Fibroblast of pulmonary artery (primary cell): ENCODE measurements at regions not wholly inside any gene's neighbourhood (a gene's known extent, or its start where the extent isn't known, plus 50 kb on each side); places are given as distances from the start of the nearest gene placed in this dataset.

Experiments used
- DNase-seq: peaks from one replicate; pipeline ENCODE4 v3.0.0-alpha.2; 2010; ENCODE audit warnings: low read depth
- H3K4me3 ChIP-seq: replicated peaks from 2 replicates; pipeline ENCODE4 v1.5.1; 2011; ENCODE audit warnings: low read depth, mild to moderate bottlenecking, control low read depth, low read length, moderate library complexity
- TF ChIP-seq, protein P1 (sequence below): IDR thresholded peaks from 2 replicates; pipeline ENCODE4 v1.5.1; 2011; ENCODE audit warnings: mild to moderate bottlenecking, control low read depth, low read length, inconsistent platforms; ENCODE audit errors: missing control alignments

DNA sequence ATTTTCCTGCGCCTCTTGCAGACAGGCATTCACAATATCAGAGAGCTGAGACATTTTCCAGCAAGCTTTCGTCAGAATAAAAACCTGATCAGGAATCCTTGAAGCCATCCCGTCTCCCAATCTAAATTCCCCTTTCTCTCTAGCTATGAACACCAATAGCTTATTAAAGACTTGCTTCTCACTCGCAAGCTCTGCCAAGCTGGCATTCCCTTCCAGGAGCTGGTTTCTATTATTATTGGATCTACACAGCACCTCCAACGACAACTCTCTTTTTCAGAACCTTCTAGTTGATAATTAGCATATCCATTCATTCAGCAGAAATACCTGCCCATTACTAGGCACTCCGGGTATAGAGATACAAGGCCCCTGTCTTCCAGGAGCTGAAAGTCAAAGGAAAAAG lies 350.3 kb downstream of the MTX2 start:
- DNase-seq: no peak

DNA sequence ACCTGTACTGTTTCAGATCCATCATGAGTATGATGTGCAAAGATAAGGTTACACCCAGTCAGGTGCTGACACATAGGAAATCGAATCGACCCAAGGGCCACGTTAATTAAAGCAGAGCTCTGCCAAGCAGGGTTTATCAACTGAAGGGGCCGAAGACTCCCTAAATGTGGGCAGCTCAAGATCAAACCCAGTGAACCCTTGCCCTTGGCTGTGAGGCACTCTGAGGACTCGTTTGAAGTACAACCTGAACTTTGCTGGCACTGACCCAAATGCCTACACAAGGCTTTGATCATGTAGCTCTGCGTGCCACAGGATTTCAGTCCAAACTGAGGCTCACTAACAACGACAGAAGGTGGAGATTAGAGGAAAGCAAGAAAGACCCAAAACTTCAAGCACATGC lies 352.1 kb downstream of the MTX2 start:
- no peak overlapping the region for H3K4me3 ChIP-seq
- DNase-seq: no peak
- TF ChIP-seq, protein P1, sequence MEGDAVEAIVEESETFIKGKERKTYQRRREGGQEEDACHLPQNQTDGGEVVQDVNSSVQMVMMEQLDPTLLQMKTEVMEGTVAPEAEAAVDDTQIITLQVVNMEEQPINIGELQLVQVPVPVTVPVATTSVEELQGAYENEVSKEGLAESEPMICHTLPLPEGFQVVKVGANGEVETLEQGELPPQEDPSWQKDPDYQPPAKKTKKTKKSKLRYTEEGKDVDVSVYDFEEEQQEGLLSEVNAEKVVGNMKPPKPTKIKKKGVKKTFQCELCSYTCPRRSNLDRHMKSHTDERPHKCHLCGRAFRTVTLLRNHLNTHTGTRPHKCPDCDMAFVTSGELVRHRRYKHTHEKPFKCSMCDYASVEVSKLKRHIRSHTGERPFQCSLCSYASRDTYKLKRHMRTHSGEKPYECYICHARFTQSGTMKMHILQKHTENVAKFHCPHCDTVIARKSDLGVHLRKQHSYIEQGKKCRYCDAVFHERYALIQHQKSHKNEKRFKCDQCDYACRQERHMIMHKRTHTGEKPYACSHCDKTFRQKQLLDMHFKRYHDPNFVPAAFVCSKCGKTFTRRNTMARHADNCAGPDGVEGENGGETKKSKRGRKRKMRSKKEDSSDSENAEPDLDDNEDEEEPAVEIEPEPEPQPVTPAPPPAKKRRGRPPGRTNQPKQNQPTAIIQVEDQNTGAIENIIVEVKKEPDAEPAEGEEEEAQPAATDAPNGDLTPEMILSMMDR: no peak

More for the DNA sequence above, 350.3 kb downstream of the MTX2 start:
- TF ChIP-seq, protein P1: no peak
- H3K4me3 ChIP-seq: no peak overlapping the region

DNA sequence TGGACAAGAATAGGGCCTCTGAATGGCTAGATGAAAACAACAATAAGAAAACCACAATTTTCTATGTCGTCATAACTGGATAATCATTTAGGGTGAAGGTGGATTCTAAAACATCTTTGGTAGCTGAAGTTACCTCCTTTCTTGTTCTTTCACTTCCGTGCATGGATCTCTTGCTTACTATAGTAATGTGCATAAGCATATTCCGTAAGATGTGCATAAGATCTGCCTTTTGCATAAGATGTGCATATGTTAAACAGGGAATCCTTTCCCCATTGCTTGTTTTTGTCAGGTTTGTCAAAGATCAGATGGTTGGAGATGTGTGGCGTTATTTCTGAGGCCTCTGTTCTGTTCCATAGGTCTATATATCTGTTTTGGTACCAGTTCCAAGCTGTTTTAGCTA lies 353.6 kb downstream of the MTX2 start:
- H3K4me3 ChIP-seq: no peak overlapping the region
- DNase-seq: no peak
- TF ChIP-seq, protein P1: no peak

DNA sequence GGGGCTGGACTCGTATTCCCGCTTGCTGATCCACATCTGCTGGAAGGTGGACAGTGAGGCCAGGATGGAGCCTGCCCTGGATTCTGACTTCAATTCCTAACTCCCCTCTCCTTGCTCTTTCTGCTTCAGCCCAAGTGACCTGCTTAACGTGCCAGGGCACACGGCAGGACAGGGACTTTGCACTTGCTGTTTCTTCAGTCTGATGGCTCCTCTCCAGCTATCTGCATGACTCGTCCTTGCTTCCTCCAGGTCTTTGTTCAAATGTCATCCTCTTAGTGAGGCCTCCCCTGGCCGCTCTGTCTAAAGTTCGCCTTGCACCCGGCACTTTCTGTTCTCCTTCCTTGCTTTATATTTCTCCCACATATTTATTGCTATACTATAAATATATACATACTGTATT lies 357.6 kb downstream of the MTX2 start:
- TF ChIP-seq, protein P1: no peak
- no peak overlapping the region for H3K4me3 ChIP-seq
- DNase-seq: no peak

DNA sequence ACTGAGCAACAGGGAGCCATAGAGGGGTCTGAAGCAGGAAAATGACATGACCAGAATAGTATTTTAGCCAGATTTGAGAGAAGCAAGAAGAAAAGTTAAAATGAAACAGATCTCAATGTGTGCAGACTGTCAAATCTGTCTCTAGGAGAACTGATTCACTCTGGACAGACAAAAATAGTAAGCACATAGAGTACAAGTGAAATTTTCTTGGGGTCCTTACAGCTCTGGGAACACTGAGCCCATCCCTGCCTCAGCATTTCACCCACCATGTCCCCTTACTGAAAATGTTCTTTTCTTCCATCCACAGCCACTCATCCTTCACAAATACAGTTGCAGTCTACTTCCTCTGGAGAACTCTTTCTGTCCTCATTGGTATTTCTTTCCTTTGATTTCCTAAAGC lies 359.2 kb downstream of the MTX2 start:
- H3K4me3 ChIP-seq: no peak overlapping the region
- no peak for DNase-seq
- TF ChIP-seq, protein P1: no peak

DNA sequence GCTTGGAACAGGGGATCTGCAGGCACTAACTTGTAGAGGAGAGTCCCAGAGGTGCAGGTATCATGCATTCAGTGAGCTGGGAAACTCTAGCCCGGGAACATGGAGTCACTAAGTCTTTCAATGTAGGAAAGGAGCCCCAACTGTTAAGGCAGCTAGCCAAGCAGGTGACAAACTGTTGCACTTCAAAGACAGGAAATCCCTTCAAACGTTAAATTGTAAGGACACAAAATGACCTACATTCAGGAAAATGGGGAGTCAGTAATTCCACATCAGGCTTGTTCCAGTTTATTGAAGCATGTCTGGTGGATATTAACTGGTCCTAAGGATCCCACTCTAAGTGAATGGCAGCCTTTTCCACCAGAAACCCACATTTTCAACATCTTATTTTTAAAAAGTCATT lies 364.5 kb downstream of the MTX2 start:
- H3K4me3 ChIP-seq: no peak overlapping the region
- TF ChIP-seq, protein P1: no peak

DNA sequence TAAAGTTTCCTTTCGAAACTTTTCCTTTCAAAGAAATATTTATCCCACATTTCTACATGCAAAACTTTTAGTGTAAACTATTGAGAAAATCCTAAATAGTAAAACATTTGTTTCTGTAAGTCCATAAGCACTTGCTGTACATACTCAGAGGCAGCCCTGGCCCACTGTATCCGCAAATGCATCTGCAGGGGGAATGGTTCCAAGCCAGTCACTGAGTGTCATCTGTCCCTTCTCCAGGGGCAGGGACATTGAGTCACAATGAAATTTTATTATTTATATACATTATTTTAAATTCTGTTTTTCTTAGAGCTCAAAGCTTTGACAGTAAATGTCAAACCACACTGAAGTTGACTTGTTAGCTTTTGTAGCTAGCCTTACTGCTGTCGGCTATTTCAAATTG lies 367.2 kb downstream of the MTX2 start:
- DNase-seq: no peak
- H3K4me3 ChIP-seq: no peak overlapping the region
- TF ChIP-seq, protein P1: no peak

More for the DNA sequence above, 364.5 kb downstream of the MTX2 start:
- DNase-seq: no peak
